GM21737 (cell line): ENCODE measurements at regions not wholly inside any gene's neighbourhood (a gene's known extent, or its start where the extent isn't known, plus 50 kb on each side); places are given as distances from the start of the nearest gene placed in this dataset.
"Not testable (repeated sequence)": the region's sequence is repeated elsewhere in the genome, so short reads cannot be mapped to it uniquely, and the experiment has no call there.

Source experiments
- ATAC-seq: cut with Tn5 transposase; IDR thresholded peaks from one replicate; pipeline ENCODE4 v1.9.1; 2021; ENCODE audit warnings: mild to moderate bottlenecking, moderate library complexity; ENCODE audit not compliant: unreplicated experiment

DNA sequence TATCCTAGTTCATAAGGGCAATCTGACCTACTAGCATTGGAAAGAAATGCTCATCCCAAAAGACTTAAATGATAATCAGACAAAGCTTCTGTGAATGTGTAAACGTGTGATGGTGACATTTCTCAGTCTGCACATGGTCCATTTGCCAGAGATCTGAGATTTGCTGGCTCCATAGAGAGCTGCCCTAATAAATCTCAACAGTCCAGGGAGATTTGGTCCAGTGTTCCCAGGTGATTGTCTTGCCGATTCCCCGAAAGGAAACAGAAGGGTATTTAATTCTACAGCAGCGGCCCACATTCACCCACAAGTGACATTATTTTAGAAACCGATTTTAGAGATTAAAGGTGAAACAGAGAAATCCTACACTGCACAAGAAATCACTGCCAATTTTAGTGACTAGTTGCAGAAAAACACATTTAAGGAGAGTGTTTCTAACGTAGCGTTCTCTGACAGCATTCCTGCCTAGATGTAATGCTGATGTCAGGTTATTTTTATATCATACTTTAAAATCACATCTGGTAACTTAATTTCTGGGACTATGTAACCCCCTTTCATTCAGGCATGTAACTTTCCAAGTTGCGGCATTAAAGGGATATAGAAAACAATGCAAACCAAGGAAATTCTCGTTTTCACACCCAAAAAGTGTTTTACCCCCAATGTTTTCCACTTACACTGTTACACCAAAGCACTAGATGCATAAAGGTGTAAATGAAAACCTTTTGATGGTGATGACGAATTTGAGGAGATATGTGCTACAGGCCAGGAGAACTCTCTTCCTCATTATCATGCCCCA, 231.9 kb upstream of the FN1 start:
- ATAC-seq = no peak

DNA sequence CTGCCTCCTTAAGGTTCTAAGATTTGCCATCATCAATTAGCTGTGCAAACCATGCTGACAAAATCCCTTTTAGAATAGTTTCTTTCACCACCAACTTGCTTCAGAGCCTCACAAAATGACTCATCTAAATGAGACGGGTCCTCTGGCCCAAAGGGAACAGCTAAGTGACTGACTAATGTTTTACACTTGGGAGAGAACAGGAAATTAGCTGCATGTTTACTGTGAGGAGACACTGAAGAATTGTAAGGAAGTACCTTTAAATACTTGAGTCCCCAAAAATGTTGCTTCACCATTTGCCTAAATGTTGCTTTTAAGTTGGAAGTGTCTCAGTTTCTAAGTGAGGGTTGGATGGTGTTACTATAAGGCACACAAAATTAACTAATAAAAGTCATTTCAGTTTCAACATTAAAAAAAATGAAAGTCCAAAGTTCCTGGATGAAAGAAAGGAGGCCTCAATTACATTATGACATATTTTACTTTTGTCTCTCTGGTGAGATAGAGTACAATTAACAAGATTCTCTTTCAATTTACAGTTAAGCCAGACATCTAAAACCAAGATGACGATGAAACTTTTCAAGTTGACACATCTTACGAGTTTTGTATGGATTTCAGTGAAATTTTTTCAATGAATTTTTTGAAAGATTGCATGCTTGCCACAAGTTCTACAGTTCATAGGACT, 229.1 kb upstream of the FN1 start:
- no peak for ATAC-seq

DNA sequence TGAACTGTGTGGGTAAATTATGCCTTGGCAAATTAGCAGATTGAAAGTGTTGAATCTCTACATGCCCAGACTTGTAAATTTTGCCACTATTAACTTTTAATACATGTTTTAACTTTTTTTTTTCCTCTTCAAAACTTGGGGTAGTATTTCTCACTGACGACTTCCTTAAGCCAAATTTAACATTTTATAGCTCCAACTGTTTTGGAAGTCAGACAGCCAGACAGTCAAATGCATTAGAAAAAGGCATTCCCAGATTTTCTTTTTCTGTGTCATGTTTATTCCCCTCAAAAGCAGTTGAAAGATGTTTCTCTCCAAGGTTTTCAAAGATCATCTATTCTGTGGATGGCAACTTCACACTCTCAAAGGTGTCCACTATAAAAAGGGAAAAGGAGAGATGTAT, 226.8 kb upstream of the FN1 start:
- ATAC-seq = no peak

DNA sequence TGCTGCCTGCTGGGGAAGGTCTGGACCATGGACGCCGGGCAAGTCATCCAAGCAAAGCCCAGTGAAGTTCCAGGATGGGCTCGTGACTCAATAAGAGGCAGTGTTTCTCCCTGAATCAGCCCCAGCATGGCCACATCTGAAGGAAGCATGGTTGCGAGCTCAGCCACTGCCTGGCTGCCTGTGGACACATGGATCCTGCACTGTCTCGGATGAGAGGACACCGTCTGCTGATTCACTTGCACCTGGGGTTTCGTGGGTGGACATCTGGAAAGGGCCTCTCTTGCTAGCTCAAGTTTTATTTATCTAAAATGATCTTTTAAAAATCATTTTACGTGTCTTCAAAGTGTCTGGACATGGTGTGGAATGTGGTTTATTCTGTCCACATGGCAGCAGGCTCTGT, 224.8 kb upstream of the FN1 start:
- no peak for ATAC-seq

DNA sequence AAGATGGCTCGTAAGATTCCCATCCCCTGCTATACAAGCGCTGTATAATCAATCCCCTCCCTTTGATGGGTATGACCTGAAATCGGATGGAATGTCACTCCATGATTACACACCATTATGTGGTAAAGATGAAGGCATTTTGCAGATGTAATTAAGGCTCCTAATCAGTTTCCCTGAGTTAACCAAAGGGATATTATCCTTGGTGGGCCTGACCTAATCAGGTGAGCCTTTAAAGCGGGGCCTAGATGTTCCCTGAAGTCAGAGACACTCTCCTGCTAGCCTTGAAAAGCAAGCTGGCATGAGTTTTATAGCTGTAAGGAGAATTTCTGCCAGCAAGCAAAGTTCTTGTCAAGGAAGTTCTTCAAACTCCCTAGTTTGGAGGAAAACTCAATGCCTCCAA, 223.8 kb upstream of the FN1 start:
- no peak for ATAC-seq

DNA sequence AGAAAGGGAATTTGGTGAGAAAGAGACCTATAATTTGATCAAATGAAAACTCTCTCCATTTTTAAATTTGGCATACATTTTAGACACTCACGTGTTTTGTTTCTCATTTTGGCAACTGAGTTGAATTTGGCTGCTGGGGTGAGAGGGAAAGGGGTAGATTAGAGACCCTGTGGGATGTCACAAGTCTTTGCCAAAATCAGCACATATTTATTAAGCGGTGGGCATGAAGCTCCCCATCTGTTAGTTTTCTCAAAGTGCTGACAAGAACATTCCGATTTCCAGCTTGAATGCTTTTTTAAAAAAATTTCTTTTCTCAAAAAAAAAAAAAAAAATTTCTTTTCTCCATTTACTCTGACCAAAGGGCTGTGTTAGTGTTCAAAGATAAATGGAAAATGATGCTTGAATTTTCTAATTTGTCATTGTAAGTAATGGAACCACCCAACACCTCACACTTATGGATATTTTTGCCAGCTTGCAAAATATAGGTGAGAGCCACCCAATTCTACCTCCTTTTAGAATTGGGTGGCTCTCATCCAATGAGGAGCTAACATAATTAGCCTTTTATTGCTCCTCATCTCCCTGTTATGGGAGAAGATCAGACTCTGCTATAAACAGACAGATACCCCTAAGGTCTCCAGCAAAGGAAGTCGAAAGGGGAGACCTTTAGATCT, 222.9 kb upstream of the FN1 start:
- no peak for ATAC-seq

DNA sequence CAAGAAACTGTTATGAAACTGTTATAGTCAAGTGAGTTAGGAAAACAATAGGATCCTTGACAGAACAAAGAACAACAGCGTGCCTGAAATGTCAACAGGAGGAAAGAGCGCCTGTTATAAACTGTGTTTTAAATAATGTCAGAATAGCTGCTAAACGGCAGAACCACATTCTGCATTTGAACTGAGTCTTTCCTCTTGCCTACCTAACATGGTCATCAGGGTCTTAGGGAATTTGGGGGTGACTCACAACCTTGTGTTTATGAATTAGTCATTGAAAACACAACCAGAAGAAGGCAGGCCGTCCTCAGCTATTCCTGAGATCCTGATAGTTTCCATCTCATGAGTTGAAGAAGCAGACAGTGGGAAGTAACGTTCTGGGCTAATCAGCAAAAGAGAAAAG, 222.0 kb upstream of the FN1 start:
- no peak for ATAC-seq

DNA sequence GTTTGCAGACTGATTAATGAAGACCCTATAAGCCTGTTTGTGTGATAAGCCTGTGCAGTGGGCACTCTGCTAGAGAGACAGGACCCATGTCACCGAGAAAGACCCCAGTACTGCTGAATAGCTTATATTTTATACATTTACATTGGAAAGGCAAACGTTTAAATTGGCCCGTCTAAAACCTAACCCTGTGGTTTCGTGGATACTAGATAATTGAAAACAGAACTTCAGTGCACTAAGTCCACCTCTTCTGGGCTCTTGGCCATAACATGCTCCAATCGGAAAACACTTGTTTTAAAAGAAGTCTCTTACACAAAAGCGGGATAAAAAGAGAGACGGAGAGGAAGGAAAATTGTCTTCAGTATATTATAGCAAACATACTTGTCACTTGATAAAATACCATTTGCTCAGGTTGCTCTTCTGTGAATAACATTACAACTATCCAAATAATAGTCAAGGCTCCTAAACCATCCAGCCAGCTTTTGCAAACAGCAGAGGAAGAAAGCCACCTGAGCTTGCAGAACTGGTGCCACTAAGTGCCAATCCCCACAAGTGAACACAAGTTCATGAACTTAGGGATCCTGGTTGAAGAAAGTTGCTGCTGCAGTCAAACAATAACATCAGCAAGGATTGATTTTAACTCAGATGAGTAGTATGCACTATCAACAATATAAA, 218.4 kb upstream of the FN1 start:
- ATAC-seq = no peak

DNA sequence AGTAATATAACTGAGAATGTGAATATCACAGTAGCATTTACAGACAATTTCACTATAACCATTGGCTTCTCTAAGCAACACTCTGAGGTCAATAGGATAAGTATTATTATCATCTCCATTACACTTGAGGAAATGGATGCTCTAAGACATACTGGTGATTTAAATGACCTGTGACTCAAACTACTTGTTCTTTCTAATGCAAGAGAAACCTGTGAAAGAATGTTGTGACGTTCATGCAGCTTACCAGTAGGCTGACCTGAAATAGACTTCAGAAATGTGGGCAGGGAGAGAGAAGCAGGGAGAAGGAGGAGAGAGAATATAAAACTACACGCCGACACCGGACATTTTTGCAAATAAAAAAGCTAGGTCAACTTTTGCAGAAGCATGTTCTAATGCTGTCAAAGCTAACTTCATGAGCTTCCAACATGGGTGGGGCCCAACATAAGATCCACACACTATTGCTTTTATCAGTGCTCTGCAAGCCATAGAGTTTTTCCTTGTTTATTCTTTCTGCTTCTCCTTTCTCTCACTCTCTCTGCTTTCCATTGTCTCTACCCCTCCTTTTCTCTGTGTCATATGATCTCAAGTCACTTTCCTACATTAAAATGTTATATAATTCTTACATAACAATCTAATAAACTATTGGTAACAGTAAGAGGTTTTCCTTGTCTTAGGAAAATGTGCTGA, 217.6 kb upstream of the FN1 start:
- no peak for ATAC-seq

DNA sequence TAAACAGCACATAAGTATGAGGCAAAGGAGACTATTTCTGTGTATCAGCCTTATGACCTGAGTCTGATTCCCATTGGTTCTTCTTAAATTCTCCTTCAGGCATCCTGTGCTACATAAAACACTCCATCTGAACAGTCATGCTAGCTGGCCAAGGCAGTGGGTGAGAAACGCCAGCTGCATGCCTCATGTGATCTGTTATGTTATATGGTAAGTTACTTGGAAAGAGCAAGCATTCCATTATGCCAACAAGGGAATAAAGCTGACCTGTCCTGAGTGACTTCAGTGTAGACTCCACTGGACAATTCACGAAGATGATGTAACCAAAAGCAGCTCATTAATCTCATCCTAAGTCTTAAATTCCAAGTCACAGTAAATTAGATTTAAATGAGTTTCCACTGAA, 216.5 kb upstream of the FN1 start:
- ATAC-seq = no peak

DNA sequence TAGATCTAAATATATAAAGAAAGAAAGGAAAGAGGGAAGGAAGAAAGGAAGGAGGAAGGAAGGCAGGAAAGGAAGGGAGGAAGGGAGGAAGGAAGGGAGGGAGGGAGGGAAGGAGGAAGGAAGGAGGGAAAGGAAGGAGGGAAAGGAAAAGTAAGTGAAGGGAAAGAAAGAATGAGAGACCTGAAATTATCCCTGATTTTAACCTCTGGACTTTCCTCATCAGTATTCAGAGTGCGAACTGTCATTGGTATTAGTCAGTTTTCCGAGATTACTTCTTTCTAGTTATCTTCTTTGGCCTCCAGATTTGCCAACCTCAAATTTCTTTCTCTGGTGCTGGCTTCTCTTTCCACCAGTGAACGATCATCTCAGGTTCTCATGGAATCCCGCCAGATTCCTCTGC, 215.5 kb upstream of the FN1 start:
- ATAC-seq = no peak

DNA sequence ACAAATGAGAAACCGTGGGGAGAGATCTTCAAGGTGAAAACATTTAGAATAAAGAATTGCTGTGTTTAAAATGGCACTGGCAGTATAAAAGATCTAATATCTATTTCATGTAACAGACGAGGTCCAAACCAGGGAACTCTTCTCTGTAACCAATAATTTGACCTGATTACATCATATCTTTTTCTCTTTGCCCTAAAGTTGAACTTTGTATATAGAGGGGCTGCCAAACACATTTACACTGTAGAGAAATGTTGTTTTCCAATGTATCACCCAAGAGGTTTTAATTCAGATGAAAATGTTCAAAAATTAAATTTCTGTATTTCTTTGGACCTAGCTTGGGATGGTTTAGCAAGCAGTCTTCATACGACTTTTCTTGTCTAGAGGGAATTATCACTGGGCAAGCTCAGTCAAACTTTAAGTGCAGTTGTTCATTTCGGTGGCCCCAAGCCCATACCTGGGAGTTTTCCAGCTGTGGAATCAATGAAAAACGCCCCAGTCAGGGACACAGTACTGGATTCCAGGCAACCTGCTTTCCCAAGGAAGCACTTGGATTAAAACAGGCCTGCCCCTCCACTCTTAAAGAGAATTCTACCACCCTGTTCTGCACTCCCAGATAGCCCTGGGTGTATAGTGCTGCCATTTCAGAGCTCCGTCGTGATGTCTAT, 208.5 kb upstream of the FN1 start:
- ATAC-seq = no peak

DNA sequence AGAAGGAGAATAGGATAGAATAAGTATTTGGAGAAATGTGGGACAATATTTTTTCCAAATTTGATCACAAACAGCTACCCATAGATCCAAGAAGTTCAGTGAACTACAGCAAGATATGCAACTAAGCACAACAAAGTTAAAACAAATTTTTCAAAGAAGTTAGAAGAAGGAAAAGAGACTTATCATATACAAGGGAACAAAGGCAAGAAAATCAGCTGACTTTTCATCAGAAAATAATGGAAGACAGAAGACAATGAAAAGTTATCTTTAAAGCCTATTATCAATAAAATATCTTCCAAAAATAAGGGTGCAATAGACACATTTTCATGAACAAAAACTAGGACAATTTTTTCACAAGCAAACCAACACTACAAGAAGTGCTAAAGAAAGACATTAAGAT, 202.8 kb upstream of the FN1 start:
- ATAC-seq = no peak

DNA sequence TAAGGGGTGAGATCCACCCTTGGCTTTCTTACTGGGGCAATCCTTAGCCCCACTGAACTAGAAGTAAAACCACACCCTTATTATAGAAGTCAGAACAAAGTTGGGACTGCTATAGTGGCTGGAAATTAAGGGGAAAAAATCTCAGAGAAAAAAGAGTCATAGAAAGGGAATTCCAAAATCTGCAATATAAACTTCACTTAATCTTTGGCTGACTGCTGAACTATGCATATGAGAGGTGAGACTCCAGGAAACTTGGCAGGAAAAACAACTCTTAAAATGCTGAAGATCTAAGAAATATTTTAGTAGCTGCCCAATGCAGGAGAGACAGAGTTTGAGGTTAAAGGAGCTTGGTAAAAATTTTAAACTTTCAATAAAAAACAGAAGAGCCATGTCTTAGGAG, 201.8 kb upstream of the FN1 start:
- ATAC-seq = no peak

DNA sequence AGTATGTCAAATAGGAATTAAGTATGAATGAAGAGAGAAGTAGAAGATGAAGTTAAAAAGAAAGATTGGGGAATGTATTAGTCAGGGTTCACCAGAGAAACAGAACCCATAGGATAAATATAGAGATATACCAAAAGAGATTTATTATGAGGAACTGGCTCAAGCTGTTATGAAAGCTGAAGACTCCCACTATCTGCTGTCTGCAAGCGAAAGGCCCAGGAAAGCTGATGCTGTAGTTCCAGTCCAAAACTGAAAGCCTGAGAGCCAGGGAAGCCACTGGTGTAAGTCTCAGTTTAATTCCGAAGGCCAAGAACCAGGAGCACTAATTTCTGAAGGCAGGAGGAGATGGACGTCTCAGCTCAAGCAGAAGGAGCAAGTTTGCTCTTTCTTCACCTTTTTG, 200.9 kb upstream of the FN1 start:
- no peak for ATAC-seq

DNA sequence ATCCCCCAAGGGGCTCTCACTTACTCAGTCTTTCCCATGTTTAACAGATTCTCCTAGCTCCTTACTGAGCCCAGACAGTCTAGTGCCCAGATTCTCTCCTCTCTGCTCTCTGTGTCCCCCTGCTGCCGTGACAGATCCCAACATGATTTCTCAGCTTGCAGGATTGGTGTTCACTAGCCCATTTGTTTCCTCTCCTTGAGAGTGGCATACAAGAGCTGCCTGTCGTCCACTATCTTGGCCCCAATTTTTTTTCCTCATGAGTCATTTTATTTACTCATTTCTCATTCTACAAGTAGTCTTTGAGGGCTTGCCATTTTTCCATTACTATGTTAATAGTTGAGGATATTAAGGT, 199.9 kb upstream of the FN1 start:
- ATAC-seq = no peak

DNA sequence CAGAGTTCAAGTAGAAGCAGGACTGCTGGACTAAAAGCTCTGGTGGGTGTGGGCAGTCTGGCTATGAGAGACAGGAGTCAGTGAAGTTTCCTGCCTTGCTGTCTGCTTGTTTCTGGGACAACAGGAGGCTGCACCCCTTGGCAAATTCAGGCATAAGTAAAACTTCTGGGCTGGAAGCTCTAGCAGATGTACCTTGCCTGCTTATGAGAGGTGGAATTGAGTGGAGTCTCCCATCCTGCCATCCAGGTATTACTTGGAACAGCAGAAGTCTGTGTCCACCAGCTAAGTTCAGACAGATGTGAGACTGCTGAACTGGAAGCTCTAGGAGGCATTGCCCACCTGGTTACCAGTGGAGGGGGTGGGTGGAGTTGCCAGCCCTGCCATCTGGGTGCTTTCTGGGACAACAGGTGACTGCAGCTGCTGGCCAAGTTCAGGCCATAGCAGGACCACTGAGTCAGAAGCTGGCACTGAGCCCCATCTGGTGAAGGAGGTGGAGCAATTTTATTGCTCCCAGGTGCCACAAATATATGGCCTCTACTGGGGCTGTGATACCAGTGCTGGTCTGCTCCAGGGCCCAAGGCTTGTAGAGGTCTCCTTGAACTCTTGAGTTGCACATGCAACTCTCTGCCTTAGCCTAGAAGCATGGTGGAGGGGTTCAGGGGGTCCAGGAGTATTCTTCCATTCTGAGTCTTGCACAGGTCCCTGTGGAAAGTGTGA, 199.4 kb upstream of the FN1 start:
- no peak for ATAC-seq

DNA sequence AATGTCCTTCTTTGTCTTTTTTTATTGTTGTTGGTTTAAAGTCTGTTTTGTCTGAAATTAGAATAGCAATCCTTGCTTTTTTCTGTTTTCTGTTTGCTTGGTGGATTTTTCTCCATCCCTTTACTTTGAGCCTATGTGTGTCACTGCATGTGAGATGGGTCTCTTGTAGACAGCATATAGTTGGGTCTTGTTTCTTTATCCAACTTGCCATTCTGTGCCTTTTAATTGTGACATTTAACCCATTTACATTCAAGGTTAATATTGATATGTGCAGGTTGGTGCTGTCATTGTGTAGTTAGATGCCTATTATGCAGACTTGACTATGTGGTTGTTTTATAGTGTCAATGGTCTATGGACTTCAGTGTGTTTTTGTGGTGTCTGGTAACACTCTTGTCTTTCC, 197.5 kb upstream of the FN1 start:
- ATAC-seq = no peak

DNA sequence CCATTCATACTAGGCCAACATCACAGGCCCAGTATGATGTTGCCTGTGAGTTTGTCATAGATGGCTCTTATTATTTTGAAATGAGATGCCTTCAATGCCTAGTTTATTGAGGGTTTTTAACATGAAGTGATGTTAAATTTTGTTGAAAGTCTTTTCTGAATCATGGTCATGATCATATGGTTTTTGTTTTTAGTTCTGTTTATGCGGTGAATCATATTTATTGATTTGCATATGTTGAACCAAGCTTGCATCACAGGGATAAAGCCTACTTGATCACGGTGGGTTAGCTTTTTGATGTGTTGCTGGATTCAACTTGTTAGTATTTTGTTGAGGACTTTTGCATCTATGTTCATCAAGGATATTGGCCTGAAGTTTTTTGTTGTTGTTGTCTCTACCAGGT, 195.8 kb upstream of the FN1 start:
- no peak for ATAC-seq

DNA sequence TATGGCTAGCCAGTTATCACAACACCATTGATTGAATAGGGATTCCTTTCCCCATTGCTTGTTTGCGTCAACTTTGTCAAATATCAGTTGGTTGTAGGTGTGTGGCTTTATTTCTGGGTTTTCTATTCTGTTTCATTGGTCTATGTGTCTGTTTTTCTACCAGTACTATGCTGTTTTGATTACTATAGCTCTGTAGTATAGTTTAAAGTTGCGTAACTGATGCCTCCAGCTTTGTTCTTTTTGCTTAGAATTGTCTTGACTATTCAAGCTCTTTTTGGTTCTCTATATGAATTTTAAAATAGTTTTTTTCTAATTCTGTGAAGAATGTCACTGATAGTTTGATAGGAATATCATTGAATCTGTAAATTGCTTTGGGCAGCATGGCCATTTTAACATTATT, 194.9 kb upstream of the FN1 start:
- ATAC-seq = not testable (repeated sequence)
